IPS-20b (cell line): ENCODE measurements at regions not wholly inside any gene's neighbourhood (a gene's known extent, or its start where the extent isn't known, plus 50 kb on each side); places are given as distances from the start of the nearest gene placed in this dataset.
"Not testable (repeated sequence)": the region's sequence is repeated elsewhere in the genome, so short reads cannot be mapped to it uniquely, and the experiment has no call there.

Source experiments
- H3K27ac ChIP-seq: one replicate; pipeline ENCODE4 v1.5.1; 2013; ENCODE audit warnings: low read length
- H3K27me3 ChIP-seq: 2 replicates; pipeline ENCODE4 v1.6.1; 2013; ENCODE audit warnings: mild to moderate bottlenecking, low read length, inconsistent platforms; ENCODE audit not compliant: insufficient read depth
- H3K36me3 ChIP-seq: 2 replicates; pipeline ENCODE4 v1.6.1; 2013; ENCODE audit warnings: low read depth, mild to moderate bottlenecking, inconsistent platforms, low read length, moderate library complexity; ENCODE audit not compliant: insufficient read depth
- H3K4me1 ChIP-seq: 2 replicates; pipeline ENCODE4 v1.6.1; 2013; ENCODE audit warnings: mild to moderate bottlenecking, control low read depth, inconsistent platforms, low read length, moderate library complexity; ENCODE audit not compliant: insufficient read depth
- H3K4me3 ChIP-seq: 2 replicates; pipeline ENCODE4 v1.5.1; 2013; ENCODE audit warnings: mild to moderate bottlenecking, low read length, inconsistent platforms
- H3K9ac ChIP-seq: 2 replicates; pipeline ENCODE4 v1.6.1; 2013; ENCODE audit warnings: low read depth, mild to moderate bottlenecking, inconsistent platforms, low read length, moderate library complexity
- H3K9me3 ChIP-seq: 2 replicates; pipeline ENCODE4 v1.6.1; 2013; ENCODE audit warnings: mild to moderate bottlenecking, low read depth, low read length, inconsistent platforms; ENCODE audit not compliant: insufficient read depth

DNA sequence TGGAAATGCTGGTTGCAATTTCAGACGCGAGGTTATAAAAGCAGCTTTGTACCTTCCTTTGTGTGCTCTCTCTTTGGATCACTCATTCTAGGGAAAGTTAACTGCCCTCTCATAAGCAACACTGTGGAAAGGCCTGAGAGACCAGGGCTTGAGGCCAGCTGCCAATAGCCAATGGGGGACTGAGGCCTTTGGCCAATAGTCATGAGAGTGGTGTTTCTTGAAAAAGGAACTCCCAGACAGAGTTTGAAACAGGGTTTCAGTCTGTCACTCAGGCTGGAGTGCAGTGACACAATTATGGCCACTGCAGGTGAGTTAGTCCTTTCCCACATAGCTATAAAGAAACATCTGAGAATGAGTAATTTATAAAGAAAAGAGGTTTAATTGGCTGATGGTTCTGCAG is 524.7 kb upstream of the SMIM31 start:
- Histone ChIP-seq H3K4me3 (no peak overlapping the region), H3K27ac (no peak overlapping the region), H3K9ac (no peak overlapping the region), H3K4me1 (no peaks in the 10 kb centered on the region), H3K27me3 (no peaks in the 10 kb centered on the region), H3K36me3 (no peaks in the 10 kb centered on the region), H3K9me3 (no peaks in the 10 kb centered on the region)

DNA sequence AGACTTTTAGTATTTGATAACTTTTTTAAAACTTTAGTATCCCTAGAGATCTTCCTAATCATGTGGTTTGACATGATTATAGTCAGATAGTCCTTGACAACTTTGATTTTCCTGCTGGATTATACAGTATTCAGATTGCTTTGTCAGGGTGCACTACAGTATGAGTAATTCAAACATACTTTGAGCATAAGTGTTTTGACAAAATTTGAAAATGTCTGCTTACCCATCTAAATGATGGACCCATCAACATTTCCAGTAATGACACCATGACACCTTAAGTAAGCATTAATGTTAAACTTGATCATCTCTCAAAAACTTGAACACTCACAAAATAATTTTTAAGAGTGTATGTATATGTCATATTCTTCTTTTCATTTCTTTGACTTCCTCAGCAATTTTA is 514.5 kb upstream of the SMIM31 start:
- no peak overlapping the region for H3K4me3 ChIP-seq
- H3K9me3 ChIP-seq: no peaks in the 10 kb centered on the region
- H3K36me3 ChIP-seq: no peaks in the 10 kb centered on the region
- H3K27me3 ChIP-seq: no peaks in the 10 kb centered on the region
- no peak overlapping the region for H3K27ac ChIP-seq
- H3K9ac ChIP-seq: no peak overlapping the region
- no peaks in the 10 kb centered on the region; the same call in 1 of the 2 replicates for H3K4me1 ChIP-seq

DNA sequence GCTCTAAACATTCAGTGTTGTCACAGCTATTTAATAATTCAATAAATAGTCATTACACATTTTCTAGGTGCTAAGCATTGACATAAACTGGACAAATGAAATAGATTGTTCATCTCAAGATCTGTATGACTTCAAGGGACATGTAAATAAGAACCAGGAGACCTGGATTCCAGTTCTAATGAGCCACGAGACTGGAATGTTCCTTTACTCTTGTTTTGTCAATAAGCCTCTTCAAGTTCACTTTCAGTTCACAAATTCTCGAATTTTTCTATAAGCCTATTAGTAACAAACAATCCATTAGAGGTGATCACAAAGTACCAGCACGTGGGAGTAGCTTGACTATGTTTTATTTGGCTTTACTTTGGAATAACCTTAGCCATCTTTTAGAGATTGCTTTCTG is 514.0 kb upstream of the SMIM31 start:
- Histone ChIP-seq H3K4me1 (no peaks in the 10 kb centered on the region; the same call in 1 of the 2 replicates), H3K36me3 (no peaks in the 10 kb centered on the region), H3K9ac (no peak overlapping the region), H3K9me3 (no peaks in the 10 kb centered on the region), H3K4me3 (no peak overlapping the region), H3K27me3 (no peaks in the 10 kb centered on the region), H3K27ac (no peak overlapping the region)

DNA sequence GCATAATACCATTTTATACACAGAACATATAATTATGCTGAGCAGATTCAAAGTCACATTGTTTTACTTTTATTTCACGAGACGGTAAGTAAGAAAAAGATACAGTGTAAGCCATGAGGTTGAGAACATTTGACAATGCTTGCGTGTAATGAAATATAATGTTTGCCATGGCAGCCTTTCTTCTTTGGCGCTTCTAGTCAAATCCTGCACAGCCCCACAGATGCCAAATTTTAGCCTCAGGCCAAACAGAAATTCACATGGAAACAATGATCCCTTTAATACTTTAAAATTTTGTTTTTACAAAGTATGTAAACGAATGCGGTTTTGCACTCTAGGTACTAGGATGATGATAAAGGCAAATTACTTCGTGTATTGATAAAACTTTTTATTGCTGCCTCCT is 502.7 kb upstream of the SMIM31 start:
- no peaks in the 10 kb centered on the region for H3K9me3 ChIP-seq
- H3K4me3 ChIP-seq: no peak overlapping the region
- peaks cover 2% of the 10 kb centered on the region; the same call in 1 of the 2 replicates for H3K4me1 ChIP-seq
- H3K27ac ChIP-seq: no peak overlapping the region
- H3K27me3 ChIP-seq: no peaks in the 10 kb centered on the region
- H3K36me3 ChIP-seq: no peaks in the 10 kb centered on the region
- no peak overlapping the region for H3K9ac ChIP-seq

DNA sequence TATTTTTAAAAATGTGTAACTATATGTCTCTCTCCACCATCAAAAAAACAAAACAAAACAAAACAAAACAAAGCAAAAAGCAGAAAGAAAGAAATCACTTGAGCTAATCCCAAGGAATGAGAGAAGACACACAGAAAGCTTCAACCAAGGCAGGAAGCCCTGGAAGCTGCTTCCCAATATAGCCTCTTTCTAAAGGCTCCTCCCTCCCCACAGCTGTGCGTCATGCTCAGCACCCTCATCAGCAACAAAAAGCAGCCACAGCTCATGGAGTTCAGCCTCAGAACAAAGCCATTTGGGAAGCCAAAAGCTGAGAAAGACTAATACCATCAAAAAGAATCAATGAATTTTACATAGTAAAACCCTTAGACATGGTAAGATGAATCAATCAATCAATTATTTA is 501.6 kb upstream of the SMIM31 start:
- Histone ChIP-seq H3K9ac (no peak overlapping the region), H3K4me1 (peaks cover 2% of the 10 kb centered on the region; the same call in 1 of the 2 replicates), H3K36me3 (no peaks in the 10 kb centered on the region), H3K4me3 (no peak overlapping the region), H3K9me3 (no peaks in the 10 kb centered on the region), H3K27me3 (no peaks in the 10 kb centered on the region), H3K27ac (no peak overlapping the region)

DNA sequence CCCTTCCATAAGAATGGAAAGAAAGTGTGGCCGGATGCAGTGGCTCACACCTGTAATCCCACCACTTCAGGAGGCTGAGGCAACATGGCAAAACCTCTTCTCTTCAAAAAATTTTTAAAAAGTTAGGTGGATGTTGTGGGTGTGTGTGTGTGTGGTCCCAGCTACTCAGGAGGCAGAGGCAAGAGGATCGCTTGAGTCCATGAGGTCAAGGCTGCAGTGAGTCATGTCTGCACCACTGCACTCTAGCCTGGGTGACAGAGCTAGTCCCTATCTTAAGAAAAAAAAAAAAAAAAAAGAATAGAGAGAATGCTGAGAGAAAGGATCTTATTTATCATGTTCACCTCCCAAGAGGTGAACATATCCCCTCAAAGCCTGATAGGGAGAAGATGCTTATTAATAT is 492.1 kb upstream of the SMIM31 start:
- no peak overlapping the region for H3K9ac ChIP-seq
- H3K27ac ChIP-seq: no peak overlapping the region
- H3K36me3 ChIP-seq: no peaks in the 10 kb centered on the region
- no peaks in the 10 kb centered on the region for H3K9me3 ChIP-seq
- H3K4me1 ChIP-seq: no peaks in the 10 kb centered on the region
- no peaks in the 10 kb centered on the region for H3K27me3 ChIP-seq
- H3K4me3 ChIP-seq: no peak overlapping the region

DNA sequence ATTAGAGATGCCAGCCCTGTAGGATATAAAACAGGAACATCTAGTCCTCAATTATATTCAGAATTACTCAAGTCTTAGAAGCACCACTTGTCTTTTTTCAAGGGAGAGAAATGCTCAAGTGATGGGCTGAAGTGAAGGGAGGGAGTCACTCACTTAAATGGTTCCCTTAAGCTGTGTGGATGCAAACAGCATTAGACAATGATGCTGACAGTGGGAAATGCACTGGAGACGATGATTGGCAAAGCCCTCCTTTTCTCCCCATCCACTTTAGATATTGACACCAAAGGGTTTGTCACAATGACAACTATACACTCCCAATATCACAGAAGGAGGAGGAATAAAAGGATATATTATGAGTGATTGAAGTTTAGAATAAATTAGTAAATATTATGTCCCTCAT is 491.4 kb upstream of the SMIM31 start:
- not testable (repeated sequence) for H3K27me3 ChIP-seq, H3K4me3 ChIP-seq, H3K36me3 ChIP-seq, H3K27ac ChIP-seq, H3K9me3 ChIP-seq, H3K9ac ChIP-seq, H3K4me1 ChIP-seq

DNA sequence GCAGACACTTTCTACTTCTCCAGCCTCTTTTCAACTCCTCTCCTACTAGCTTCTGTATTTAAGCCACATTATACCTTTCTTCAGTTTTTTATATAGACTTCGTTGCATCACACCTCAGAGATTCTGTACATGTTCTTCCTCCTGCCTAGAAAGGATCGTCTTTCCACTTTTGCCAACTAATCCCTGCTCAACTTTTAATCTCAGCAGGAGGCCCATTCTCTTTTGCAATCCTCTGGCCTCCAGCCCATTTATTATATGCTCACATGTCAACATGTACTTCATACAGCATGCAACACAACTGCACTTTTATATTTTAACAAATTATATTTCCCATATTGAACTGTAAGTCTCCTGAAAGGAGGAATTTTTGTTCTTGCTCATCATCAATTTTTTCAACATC is 476.5 kb upstream of the SMIM31 start:
- not testable (repeated sequence) for H3K9ac ChIP-seq, H3K4me1 ChIP-seq, H3K9me3 ChIP-seq, H3K27me3 ChIP-seq, H3K36me3 ChIP-seq, H3K4me3 ChIP-seq, H3K27ac ChIP-seq

DNA sequence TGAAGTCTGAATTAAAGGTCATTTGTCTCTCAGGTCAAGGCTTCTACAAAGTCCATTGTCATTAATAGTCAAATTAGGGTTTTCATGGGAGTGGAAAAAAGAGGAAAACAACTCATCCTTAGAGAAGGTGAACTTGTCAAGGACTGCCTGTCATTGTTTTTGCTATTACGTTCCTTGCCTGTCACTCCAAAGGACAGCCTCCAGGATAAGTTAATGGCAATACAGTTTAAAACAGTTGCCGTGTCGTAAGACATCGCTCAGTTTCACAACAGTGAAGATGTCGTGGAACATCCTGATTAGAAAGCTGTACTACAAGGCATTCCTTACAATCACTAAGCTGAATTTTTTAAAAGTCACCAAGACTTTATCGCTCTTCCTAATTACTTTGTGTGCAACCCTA is 466.8 kb upstream of the SMIM31 start:
- Histone ChIP-seq H3K27ac (no peak overlapping the region), H3K4me3 (no peak overlapping the region), H3K27me3 (no peaks in the 10 kb centered on the region), H3K9ac (no peak overlapping the region), H3K36me3 (no peaks in the 10 kb centered on the region), H3K9me3 (no peaks in the 10 kb centered on the region), H3K4me1 (no peaks in the 10 kb centered on the region)

DNA sequence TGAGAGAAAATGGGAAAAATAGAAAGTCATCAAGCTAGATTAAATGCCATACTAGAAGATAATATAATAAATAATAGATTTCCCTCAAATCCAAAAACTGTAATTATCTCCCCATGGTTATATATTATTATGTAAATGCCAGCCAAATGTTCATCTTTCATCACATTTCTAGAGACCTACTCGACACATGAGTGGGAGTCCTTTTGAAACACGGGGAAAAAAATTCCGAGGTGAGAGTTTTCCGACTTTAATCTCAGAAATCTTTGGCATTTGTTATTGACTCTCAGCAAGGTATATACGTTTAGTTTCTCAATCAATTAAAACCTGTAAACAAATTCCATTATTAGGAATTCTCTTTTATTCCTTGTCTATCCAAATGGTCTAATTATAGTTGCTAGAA is 465.4 kb upstream of the SMIM31 start:
- no peaks in the 10 kb centered on the region for H3K36me3 ChIP-seq
- H3K9me3 ChIP-seq: no peaks in the 10 kb centered on the region
- H3K4me3 ChIP-seq: no peak overlapping the region
- H3K27ac ChIP-seq: no peak overlapping the region
- no peak overlapping the region for H3K9ac ChIP-seq
- no peaks in the 10 kb centered on the region for H3K4me1 ChIP-seq
- H3K27me3 ChIP-seq: no peaks in the 10 kb centered on the region

DNA sequence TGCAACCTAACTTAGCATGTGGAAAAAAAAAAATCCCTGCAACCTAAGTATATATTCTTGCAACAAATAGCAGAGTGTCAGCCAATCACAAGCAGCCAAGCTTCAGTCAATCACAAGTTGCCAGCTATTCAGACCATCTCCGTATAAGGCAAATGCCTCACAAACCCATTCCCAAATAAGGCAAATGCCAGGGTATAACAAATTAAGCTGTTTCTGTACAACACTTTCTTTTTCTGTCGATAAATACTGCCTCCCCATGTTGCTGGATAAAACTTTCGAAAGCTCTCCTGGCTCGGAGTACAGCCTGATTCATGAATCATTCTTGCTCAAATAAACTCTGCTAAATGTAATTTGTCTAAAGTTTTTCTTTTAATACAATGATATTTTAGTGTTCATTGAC is 460.7 kb upstream of the SMIM31 start:
- Histone ChIP-seq H3K4me1 (no peaks in the 10 kb centered on the region), H3K9ac (no peak overlapping the region), H3K4me3 (no peak overlapping the region), H3K36me3 (no peaks in the 10 kb centered on the region), H3K9me3 (no peaks in the 10 kb centered on the region), H3K27ac (no peak overlapping the region), H3K27me3 (no peaks in the 10 kb centered on the region)

DNA sequence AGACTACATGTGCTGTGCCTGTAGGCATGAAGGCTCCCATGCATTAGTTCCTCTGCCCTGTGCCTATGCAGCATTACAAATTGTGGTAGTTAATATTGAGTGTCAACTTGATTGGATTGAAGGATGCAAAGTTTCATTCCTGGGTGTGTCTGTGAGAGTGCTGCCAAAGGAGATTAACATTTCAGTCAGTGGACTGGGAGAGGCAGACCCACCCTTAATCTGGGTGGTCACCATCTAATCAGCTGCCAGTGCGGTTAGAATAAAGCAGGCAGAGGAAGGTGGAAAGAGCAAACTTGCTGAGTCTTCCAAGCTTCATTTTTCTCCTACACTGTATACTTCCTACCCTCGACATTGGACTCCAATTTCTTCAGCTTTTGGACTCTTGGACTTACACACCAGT is 460.2 kb upstream of the SMIM31 start:
- H3K4me1 ChIP-seq: no peaks in the 10 kb centered on the region
- H3K9me3 ChIP-seq: no peaks in the 10 kb centered on the region
- no peaks in the 10 kb centered on the region for H3K36me3 ChIP-seq
- H3K9ac ChIP-seq: no peak overlapping the region
- H3K27me3 ChIP-seq: no peaks in the 10 kb centered on the region
- no peak overlapping the region for H3K27ac ChIP-seq
- no peak overlapping the region for H3K4me3 ChIP-seq

DNA sequence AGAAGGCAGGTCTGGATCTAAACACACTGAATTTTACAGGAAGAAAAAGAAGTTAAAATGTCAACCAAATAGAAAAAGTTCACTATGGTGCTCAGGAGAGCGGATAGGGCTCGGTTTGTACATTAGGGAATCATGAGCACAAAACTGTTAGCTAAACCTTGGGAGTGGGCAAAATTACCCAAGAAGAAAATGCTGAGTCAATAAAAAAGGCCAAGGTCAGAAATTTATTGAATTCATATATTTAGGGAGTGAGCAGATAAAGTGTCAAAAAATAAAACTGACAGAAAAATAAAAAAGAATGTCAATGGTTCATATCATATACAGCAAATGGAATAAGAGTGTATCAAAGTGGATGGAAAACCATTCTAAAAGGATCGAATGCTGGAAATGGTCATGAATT is 452.5 kb upstream of the SMIM31 start:
- H3K36me3 ChIP-seq: no peaks in the 10 kb centered on the region
- H3K27ac ChIP-seq: no peak overlapping the region
- no peaks in the 10 kb centered on the region for H3K9me3 ChIP-seq
- H3K4me3 ChIP-seq: no peak overlapping the region
- H3K4me1 ChIP-seq: no peaks in the 10 kb centered on the region
- no peaks in the 10 kb centered on the region for H3K27me3 ChIP-seq
- no peak overlapping the region for H3K9ac ChIP-seq
